NCI-H2196 treated with DMSO at 0.1 percent for 48 hours (cell line): ENCODE measurements at regions not wholly inside any gene's neighbourhood (a gene's known extent, or its start where the extent isn't known, plus 50 kb on each side); places are given as distances from the start of the nearest gene placed in this dataset.
"Not testable (repeated sequence)": the region's sequence is repeated elsewhere in the genome, so short reads cannot be mapped to it uniquely, and the experiment has no call there.

ENCODE experiments used
- DNase-seq: peaks from one replicate; lab custom pipeline; 2025; ENCODE audit not compliant: unreplicated experiment; lab: John Stamatoyannopoulos, UW

DNA sequence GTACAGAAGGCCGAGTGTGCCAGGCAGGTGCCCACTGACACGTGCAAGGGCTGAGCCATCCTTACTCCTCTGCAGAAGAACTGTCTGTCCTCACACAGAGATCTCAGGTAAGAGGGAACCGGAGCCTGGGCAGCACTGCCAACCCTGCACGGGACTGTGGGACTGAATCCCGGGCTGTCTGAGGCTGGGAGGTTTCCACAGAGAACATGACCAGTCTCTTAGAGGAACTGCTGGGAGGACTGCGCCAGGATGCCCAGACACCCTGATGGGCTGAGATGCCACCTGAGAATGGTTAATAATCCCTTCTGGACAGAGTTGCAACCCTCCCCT is 302.9 kb upstream of the SFSWAP start:
- DNase-seq: no peak

DNA sequence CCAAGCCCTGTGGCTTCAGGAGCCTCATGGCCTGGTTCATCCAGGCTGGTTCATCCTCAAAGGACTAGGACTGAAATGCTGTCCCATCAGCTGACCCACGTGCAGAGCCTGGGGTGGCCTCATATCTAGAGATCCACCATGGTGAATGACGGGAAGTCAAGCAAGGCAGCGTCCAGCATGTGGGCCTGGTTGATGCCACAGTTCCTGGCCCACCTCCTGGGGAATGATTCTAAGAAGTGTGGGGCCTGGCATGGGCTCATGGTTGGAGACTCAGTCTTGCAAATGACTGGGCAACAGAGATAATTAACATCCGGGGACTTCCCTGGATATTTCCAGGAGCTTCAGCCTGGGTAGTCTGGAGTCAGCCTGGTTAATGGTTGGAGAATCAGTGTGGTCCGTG is 302.4 kb upstream of the SFSWAP start:
- no peak for DNase-seq

DNA sequence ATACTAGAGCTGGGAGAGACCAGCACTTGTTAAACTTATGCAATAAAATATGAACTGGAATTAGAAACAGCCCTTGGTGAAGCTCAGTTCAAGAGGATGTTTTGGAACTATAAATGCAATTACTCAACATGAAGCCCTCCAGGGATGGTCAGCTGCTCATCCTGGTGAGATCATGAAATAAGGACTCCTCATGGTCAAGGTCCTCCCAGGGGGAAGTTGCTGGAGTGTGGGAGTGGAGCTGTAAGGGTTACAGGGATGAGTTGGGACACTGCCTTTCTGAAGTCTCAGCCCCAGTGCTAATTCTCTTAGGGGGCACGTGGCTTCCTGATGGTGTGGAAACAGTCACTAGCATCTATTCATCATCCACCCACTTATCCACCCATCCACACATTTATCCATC is 301.7 kb upstream of the SFSWAP start:
- DNase-seq: no peak

DNA sequence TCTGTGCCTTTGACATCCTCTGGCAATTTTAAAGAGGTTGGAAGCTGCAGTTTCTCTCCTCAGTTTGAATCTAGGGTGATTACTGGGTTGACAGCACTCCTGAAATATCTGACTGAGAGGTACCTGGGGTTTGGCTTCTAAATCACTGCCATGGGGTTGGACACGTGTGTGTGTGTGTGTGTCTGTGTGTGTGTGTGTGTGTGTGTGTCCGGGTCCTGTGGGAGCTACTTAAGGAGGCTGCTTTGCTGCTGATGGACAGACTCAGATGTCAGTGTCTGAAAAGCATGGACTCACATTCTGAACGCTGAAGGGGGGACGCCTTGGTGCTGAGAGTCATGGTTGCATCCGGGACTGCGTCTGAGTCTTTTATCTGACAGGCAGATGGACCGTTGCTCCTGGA is 299.1 kb upstream of the SFSWAP start:
- DNase-seq: not testable (repeated sequence)

DNA sequence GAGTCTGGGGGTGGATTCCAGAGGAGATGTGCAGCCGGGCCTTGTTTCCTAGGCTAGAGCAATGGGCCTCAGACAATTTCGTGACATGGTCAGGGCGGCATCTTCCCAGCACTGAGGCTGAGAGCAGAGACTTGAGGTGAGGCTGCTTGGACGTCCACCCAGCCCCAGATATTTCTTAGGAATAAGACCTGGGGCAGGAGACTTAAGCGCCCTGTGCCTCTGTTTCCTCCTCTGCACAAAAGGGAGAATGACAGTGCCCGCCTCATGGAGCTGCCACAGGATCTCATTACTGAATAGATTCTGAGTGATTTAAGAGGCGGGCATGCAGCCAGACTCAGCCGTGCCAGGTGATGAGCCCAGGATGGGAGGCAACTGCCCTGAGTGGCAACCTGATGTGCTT is 297.9 kb upstream of the SFSWAP start:
- DNase-seq: no peak

DNA sequence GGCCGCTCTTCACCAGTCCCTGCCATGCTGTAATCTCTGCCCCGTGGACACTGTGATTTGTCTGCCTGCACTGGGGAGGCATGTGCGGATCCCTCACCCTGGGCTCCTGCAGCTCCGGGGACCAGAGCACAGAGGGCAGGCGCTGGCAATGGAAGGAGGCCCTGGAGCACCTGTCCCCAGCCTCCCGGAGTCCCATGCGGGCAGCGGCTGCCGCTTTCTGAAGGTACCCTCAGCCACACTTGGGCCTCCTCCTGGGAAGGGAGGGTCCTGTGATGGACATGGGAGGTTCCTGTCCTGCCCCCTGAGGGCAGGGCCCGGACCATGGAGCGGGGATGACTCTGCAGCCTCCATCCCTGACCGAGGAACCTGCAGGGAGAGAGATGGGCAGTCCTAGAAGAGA is 297.4 kb upstream of the SFSWAP start:
- no peak for DNase-seq

DNA sequence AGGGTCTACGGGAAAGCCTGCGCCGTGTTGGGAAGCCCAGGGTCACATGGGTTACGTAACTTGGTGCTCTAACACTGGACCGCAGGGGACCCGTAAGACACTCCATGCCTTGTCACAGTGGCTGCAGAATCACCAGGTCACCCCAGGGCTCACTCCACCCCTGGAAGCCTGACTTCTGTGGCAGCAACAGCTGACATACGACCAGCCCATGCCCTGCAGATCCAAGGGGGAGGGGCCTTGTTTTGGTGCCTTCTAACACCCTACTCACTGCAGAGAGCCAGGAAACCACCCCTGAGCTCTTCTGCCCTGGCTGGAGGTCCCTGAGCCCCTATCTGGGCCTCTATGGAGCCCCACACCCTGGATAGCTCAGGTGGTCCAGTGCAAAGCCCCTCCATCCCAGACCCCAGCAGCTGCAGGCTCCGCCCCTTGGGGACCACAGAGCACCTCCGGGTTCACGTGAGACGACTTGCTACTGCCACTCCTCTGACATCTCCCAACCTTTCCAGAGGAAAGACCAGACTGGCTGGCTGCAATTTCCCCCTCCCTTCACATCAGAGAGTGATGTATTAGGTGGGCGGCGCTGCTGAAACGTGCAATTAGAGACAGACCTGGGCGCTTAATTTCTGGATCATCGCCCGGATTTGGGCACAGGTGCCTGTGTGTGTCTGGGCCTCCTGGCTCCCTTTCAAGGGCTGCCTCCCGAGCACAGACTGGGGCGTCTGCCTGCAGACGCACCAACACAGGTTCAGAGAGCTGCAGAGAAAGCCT is 296.6 kb upstream of the SFSWAP start:
- not testable (repeated sequence) for DNase-seq

DNA sequence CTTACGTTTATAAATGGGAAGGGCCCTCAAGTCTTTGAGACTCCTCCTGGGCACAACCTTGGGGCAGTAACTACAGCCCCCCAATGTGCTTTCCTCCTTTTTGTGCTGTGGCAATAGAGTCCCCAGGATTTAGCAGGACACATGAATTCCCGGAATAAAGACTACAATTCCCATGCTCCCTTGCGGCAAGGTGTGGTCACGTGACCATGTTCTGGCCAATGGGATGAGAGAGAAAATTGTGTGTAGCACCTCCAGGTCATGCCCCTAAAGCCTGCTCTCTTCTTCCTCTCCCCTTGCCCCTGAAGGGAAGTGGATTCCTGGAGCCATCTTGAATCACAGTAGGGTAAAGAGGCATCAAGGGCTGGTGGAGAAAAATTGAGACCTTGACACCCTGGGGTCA is 295.1 kb upstream of the SFSWAP start:
- no peak for DNase-seq

DNA sequence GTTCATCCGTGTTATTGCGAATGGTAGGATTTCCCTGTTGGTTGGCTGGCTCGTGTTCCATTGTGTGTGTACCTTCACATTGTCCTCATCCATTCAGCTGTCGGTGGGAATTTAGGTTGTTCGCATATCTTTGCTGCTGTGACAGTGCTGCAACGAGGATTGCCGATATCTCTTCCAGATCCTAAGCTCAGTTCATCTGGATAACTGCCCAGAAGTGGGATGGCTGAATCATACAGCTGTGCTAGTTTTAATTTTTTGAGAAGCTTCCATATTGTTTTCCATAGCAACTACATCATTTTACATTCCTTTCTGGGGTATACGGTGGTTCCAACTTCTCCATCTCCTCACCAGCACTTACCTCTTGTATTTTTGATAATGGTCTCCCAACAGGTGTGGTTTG is 292.8 kb upstream of the SFSWAP start:
- DNase-seq: no peak

DNA sequence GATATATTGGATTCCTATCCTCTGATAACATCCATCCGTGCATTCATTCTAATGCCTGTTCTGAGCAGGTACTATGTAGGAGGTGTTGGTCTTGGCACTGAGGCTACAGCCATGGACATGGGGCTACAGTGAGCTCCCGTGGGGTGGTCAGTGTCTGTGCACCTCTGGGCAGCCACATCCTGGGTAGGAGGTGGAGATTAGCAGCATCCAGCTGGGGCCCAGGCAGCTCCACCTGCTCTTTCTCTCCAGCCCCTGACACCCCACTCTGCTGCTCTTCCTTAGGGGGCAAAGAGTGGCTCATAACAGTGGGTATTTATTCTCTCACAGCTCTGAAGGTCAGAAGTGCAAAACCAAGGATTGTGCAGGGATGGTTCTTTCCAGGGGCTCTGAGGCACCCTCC is 292.0 kb upstream of the SFSWAP start:
- no peak for DNase-seq

DNA sequence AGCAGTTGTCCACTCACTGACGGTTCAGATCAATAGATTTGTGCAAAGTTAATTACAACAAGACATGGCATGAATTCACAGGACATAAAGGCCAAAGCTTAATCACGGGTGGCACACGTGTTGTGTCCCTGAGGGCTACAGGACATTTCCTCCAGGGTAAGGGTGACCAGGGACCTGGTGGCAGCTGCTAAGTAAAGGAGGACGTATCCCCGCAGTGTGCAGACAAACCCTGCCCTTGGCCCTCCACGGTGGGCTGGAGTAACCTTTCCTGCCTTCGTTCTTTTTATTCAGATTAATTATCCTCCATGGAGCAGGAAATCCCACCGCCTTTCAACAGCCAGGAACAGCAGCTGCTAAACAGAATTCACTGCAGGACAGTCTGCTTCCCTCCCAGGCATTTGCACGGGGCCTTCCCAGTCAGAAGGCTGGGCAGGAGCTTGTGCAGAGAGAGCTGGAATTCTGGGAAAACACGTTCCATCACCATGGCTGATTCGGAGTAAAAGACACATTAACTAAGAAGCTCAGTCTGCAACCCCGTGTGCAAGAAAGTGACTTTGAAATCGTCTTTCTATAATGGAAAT is 289.9 kb upstream of the SFSWAP start:
- DNase-seq: no peak

DNA sequence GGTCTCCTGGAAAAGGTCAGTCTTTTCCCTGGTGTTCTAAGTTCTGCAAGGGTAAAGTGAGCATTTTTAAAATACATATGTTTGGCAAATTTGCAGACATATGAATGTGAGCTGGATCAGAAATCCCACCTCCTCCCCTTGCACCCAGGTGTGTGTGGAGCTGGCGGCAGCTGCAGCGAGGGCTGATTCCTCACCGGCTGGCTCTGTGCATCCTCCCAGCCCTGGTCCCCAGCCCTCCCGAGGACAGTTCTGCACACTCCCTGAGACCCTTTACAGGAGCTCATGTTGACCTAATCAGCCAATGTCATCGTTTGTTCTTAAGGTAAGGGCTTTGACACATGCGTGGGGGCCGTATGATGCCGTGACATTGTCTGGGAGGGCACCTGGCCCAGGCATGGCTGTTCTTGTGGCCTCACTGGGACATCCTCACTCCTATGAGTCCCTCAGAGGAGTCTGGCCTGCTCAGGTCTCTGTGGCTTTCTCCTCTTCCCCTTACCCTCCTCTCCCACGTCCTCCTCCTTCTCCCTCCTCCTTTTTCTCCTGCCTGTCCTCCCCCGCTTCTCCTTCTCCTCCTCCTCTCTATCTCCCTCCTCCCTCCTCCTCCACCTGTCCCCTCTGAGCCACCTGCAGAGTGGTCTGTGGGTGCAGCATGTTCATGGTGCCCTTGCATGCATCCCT is 289.2 kb upstream of the SFSWAP start:
- no peak for DNase-seq

DNA sequence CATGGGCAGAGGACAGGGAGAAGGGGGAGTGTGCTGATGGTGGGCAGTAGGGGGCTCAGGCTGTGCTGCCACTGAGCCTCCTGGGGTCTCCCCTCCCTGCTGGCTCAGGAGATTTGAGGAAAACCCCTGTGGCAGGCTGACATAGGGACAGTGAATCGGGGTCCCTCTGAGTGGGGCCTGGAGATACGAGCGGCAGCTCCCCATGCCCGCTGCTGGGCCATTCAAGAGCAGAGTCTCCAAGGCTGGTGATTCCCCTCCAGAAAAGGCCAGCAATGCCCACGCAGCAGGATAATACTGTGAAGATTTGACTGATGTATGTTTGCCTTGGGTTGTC is 288.7 kb upstream of the SFSWAP start:
- no peak for DNase-seq

DNA sequence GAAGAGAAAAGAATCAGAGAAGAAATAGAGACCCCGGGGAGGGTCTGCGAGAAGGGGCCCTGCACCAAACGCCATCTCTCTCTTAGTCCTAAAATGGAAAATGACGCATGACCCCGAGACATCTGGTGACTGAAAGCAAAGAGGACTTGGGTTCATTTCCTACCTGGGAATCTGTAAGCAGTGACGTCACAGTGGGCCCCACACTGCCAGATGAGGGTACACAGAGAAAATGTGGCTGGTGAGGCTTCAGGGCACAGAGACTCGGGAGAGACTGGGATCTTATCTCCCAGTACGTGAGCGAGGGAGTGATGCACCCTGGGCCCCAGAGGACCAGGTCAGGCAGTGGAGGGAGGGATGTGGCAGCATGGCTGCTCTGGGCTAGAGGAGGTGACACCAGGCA is 288.1 kb upstream of the SFSWAP start:
- no peak for DNase-seq

DNA sequence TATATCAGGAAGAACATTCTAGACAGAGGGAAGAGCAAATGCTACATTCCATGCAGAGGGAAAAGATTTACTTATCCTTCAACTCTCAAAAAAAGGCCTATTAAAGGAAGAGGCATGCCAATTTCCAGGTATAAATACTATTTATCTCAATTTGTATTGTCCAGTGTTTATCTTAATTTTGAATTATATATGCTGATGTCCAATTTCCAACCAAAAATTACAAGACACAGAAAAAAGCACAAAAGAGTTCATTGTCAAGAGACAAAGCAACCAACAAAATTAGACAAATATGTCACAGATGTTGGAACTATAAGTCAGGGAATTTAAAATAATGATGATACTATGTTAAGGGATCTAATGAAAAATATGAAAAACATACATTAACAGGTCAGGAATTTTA is 286.6 kb upstream of the SFSWAP start:
- no peak for DNase-seq

DNA sequence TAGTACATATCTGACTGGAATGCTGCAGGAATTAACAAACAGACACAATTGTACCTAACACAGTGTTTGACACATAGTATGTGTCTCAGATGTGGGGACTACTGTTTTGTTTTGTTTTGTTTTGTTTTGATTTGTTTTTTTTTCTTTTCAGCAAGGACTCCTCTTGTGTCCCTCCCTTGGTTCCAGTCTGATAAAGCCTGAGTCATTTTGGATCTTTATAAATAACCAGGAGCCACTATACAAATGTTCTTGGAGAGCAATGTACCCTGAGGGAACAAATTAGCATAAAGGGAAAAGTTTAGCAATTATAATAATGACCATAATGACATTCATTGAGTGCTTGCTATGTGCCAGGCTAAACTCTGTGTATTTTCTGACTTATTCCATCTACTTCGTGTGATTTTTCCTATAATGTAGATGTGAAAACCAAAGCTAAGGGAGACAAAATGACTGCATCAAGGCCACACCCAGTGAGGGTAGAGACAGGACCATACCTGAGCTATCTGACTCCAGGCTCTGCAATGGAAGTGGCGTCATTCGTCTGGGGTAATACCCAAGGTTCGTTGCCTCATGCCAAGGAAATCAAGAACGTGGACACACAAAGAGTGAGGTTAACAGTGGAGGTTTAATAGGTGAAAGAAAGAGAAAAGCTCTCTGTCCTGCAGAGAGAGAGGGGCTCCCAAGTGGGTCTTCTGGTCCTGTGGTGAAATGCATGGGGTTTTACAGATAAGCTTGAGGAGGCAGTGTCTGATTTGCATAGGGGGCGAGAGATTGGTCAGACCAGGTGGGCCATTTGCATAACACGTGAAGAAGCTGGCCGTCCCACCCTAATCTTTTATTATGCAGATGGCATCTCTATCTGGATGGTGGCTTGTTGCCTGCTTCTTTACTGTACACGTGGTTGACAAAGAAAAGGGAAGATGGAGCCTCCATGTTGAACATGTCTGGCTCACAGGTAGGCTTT is 285.5 kb upstream of the SFSWAP start:
- no peak for DNase-seq

DNA sequence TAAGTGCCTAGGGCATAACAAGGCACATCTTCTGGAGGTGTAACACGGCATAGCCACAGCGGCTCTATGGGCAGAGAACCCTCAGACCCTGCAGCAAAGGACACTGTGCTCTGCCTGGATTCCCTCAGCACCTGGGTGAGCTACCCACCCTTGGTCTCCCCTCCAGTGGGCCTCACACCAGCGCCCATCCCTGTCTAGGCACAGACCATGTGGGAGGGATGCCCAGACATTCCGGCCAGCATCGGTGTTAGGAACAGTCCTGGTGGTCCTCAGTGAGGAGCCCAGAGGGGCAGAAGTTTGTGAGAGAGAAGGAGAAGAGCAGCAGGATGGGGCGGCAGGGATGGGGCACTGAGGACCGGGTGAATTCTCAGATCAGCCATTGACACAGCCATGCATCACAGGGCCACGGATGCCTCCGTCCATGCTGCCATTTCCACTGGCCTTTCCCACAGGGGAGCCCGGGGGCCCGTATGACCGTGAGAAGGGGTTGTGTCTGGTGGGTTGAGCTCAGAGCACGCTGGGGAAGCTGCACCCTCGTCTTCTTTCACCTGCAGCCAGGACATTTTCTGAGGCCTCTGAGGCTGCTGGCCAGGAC is 282.7 kb upstream of the SFSWAP start:
- DNase-seq: no peak

DNA sequence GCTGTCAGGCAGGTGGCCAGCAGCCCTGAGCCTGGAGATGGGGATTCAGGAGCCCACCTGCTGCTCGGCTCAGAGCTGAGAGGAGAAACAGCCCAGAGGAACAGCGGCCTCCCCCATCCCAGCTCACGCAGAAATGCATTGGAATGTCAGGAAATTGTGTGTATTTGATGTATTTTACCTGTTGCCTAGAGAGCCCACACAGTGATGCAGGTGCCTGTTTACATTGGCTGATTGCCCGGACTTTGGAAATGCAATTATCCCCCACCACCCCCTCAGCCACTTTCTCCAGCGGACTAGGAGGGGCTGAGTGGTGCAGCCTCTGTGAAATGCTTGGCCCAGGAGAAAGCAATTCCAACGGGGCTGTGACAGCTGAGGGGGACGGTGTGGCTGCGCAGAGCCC is 281.7 kb upstream of the SFSWAP start:
- DNase-seq: not testable (repeated sequence)

DNA sequence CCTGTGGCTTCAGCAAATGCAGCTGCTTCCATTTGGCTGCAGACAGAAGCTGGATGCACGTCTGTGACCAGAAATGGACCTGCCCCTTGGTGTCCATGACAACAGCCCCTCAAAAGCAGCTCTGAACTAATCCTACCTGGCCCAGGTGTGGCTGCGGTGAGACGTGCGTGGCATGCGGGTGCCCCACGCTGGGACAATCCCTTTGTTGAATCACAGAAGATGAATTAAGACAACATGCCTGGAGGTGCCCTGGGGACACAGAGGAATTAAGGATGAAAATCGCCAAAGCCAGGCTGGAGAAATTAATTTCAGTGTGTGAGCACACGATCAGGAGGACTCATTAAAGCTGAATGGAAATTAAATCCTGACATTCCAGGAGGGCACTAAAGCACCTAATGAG is 281.2 kb upstream of the SFSWAP start:
- not testable (repeated sequence) for DNase-seq

DNA sequence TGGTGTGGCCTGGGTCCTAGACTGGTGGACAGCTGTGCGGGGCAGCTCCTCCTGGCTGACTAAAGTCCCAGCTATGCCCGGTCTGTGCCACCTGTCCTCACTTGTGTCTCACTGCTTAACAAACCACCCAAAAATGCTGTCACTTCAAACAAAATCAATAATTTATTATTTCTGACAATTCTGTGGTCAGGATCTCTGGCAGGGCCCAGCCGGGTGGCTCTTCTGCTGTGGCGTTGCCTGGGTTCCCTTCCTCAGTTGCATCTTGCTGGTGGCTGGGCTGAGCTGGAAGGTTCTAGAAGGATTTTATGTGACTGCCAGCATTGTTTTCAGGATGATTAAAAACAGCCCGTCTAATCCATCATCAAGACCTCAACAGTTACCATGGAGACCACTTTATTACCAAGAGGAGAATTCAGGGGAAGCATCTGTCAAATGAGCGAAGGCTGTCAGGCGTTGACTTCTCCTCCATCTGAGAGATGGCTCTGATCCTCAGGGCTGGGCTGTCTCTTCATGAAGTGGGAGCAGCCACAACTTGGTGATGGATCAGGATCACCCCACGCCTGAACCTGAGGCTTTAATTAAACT is 280.6 kb upstream of the SFSWAP start:
- no peak for DNase-seq

DNA sequence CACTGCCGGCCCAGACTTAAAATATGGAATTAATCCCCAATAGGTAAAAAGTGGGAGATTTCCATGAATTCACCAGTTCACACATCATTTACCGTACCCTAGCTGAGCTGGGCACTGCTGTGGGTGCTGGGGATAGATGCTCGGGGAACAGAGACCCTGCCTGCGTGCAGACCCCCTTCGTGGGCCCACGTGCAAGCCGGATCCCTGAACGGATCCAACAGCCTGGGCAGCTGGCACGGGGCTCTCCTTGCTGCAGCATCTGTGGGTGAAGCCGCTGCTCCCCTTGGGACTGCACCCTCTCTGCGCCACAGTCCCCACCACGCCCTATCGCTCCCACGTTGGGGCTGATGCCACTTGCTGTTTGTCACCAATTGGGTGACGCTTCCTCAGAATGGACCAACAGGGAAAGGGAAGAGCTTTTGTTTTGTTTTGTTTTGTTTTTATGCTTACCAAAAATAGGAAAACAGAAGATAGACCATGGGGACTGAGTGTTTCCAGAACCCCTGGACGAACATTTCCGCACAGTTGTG is 279.7 kb upstream of the SFSWAP start:
- not testable (repeated sequence) for DNase-seq
